Peyer's patch (tissue), 4 donors: ENCODE measurements at regions not wholly inside any gene's neighbourhood (a gene's known extent, or its start where the extent isn't known, plus 50 kb on each side); places are given as distances from the start of the nearest gene placed in this dataset.
A peak's percentile ranks its signal among the peaks of the same experiment; 100 is the strongest.

Source experiments
- CTCF ChIP-seq, 6 experiments: fragments of 450-650 bp in 4 of 6; fragments of 200-600 bp in 2 of 6; sonication (generic) in 1 of 6; IDR thresholded peaks; one replicate each; pipeline ENCODE4 v1.5.1; 2017 to 2019; ENCODE audit warnings: antibody characterized with exemption in 6 of 6, mild to moderate bottlenecking in 3 of 6, moderate library complexity in 1 of 6
- POLR2A ChIP-seq, 2 donors: fragments of 450-650 bp; IDR thresholded peaks; one replicate each; pipeline ENCODE4 v1.5.1; 2017; ENCODE audit warnings: antibody characterized with exemption in 2 of 2, mild to moderate bottlenecking in 2 of 2, moderate library complexity in 2 of 2

GRCh38 chr2:150309311-150310080 lies 178.0 kb downstream of the RND3 start:
- TF ChIP-seq CTCF (IDR thresholded peaks at IDR 0.05) (peak in 1 of 6 experiments; percentile 14), POLR2A (IDR thresholded peaks at IDR 0.05) (no peak)
